Stimulated activated CD4-positive, alpha-beta T cell treated with anti-CD3 and anti-CD28 coated beads, Interleukin-4, amount 100 ng/mL, for 24 hours (primary cell): ENCODE measurements at regions not wholly inside any gene's neighbourhood (a gene's known extent, or its start where the extent isn't known, plus 50 kb on each side); places are given as distances from the start of the nearest gene placed in this dataset.
A peak's percentile ranks its signal among the peaks of the same experiment; 100 is the strongest.

ENCODE experiments used
- DNase-seq: peaks from one replicate; pipeline ENCODE4 v3.0.0-alpha.2; 2020

- no peak for DNase-seq
Measured at GRCh38 chr15:38046257-38047051, 112.0 kb downstream of the TMCO5A start.

GRCh38 chr15:38048001-38048455 is 113.6 kb downstream of the TMCO5A start:
- no peak for DNase-seq

DNA sequence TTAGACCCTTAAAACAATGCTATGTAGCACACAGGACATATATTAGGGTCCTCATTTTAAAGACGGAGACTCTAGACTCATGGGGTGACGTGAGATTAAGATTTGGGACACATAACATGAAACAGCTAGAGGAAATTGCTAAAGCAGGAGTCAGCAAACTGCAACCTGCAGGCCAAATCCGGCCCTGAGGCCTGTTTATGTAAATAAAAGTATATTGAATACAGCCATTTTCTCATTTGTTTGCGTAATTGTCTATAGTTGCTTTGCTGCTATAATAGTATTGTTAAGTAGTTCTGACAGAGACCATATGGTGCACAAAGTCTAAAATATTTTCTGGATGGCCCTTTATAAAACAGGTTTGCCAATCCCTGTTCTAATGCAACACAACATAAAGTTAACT is 115.5 kb downstream of the TMCO5A start:
- DNase-seq = no peak

DNA sequence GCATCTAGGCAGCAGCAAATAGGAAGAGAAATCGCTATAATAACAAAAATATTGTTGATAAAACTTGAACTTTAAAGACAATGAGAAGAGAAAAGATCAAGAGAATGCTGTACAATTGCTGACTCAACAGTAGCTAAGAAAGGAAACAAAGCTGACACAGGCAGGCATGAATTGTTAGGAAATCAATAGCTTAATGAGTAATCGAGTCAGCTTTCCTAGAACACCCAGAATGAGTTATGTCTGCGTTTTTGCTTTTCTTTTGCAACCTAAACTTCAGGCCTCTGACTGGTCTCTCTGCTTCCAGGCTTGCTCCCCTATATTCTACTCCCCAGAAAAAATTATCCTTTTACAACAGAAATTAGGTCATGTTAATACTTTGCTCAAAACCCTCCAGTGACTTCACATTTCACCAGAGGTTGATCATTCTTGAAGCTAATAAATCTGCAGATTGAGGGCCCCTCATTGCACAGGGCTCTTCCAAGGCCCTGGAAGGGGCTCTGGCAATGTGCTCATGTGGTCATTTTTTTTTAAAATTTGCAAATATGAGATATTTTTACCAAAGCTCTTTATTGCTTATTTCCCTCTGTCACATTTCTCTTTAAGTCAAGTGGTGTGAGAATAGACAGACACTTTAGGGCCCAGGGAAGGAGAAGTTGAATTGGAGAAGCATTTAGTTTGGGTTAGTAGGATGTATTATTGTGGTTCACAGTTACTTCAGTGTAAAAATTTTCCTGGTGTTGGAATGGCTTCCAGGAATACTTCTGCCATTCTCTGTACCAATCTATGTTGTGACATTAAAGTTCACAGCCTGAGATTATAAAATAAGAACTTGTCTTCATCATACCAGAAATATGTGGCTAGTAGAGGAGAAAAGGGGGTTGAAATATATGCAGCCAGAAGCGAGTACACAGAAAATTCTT is 116.3 kb downstream of the TMCO5A start:
- DNase-seq = no peak

- no peak for DNase-seq
Measured at GRCh38 chr15:38053205-38053604, 118.8 kb downstream of the TMCO5A start.

GRCh38 chr15:38053776-38054175 is 119.3 kb downstream of the TMCO5A start:
- DNase-seq = no peak

- no peak for DNase-seq
Measured at GRCh38 chr15:38054488-38054887, 120.0 kb downstream of the TMCO5A start.

DNA sequence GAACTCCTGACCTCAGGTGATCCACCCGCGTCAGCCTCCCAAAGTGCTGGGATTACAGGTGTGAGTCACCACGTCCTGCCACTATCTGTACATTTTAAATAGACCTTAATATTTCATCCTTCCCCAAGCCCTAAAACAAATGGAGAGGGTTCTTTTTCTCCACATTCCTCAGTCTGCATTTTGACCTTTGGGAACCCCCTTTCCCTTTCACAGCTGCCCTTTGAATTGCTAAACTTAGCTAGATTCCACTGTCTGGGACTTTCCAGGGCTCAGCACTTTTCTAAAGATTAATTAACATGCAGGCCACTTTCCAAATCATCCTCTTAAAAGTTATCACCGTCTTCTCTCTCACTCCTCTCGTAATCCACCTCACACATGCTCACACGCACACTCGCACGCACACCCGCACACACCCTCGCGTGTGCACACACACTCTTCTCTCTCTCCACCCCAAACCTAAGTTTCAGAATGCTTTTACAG is 124.2 kb downstream of the TMCO5A start:
- DNase-seq = no peak

- no peak for DNase-seq
Measured at GRCh38 chr15:38059665-38060064, 125.2 kb downstream of the TMCO5A start.

DNA sequence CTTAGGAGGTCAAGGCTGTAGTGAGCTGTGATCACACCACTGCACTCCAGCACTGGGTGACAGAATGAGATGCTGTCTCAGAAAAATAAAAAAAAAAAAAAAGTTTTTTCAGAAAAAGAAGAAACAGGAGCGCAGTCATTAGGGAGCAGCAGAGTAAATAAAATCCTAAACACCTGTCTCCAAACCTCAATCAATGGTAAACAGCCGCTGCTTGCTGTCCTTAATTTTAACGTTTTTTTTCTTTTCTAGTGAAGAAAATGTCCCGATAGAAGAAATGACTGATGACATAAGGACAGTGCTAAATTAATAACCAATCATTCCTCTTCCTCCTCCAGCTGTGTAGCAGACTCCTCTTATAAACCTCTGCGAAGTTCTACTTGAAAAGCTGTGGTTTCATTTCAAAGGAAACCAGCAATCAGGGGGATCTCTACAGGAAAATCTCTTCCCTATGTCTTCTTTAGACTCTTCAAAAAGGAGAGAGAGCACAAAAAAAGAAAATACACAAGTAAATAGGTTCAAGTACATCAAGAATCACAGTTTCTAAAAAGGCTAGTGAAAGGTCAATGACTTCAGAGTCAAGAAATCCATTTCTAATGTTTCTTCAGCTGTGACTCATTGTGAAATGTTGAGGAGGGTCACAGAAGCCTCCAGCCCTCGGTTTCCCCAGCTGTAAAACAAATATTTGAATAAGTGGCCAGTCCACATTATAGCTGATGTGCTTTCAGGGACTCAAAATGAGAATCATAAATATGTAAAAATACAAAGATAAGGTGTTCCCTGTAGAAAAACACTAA is 127.6 kb downstream of the TMCO5A start:
- DNase-seq = no peak

GRCh38 chr15:38062696-38063095 is 128.3 kb downstream of the TMCO5A start:
- no peak for DNase-seq

DNA sequence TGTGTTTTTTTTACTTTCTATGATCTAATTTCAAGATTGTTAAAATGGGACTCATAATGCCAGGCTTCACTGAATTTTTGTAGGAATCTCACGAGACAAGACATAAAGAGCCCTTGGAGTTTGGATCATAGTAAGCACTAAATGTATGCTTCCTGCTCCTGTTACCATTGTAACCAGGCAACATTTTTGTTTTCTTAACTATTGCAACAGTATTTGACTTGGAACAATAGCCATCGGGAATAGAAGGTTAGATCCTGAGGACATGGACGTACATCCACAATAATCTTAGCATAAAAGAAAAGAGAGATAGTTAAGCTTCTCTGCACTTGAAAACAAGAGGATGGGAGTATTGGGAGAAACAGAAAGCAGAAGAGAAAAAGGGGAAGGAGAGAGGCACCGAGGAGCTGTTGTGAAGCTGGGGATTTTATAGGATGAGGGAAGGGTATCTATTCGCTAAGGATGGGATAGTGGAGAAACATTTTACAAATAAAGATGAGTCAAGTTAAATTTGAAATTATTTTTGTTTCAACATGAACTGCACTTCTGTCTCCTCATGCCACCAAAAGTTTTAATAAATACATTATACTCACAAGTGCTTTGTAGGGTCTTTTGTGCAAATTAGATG is 131.4 kb downstream of the TMCO5A start:
- DNase-seq = no peak

GRCh38 chr15:38066612-38067011 is 132.2 kb downstream of the TMCO5A start:
- DNase-seq = no peak

DNA sequence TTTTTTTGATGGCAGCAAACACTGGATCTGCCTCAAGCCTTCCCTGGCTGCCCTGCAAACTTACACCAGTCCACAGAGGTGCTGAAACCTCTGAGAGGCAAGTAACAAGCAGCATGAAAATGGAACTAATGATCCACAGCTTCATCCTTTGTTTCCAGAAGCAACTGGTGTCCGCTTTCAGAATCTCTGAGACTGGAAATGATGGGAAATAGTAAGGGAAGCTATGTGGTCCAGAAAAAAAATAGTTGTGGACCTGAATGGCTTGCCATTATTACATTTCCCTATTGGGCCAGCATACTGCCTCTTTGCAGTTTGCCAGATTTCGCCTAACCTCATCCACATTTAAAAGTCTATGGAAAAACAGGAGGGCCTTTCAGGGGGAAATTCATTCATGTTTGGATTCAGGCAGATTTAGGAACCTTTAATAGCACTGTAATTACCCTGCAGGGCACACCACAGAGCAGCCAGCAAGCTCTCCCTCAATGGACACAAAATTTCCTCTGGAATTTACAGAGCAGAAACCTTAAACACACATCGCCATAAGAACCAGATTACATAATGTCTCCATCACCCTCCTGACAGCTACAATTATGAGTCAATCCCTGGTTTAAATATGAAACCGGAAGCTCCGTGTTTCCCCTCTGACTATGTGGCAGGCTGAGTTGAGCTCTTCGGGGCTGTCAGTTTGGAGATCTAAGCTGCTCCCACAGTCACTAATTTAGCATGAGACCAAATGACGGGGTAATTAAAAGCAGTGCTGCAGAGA is 134.4 kb downstream of the TMCO5A start:
- peak; percentile 25 for DNase-seq

GRCh38 chr15:38069511-38070011 is 135.1 kb downstream of the TMCO5A start:
- DNase-seq = no peak

DNA sequence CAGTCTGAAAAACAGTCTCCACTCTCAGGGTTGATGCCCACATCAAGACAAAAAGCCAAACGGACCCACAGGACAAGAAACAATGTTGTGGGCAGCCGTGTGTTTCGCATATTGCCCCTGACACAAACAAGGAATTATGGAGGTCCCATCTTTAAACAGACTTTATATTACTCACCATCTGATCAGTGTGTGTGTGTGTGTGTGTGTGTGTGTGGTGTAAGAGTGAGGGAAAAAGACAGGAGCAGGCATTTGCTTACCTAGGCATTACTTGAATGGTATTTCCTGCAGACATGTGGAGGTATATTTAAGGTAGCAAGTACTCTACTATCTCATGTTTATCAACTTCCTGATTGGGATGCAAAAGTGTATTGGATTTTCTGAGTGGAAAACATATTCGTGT is 136.3 kb downstream of the TMCO5A start:
- DNase-seq = no peak

DNA sequence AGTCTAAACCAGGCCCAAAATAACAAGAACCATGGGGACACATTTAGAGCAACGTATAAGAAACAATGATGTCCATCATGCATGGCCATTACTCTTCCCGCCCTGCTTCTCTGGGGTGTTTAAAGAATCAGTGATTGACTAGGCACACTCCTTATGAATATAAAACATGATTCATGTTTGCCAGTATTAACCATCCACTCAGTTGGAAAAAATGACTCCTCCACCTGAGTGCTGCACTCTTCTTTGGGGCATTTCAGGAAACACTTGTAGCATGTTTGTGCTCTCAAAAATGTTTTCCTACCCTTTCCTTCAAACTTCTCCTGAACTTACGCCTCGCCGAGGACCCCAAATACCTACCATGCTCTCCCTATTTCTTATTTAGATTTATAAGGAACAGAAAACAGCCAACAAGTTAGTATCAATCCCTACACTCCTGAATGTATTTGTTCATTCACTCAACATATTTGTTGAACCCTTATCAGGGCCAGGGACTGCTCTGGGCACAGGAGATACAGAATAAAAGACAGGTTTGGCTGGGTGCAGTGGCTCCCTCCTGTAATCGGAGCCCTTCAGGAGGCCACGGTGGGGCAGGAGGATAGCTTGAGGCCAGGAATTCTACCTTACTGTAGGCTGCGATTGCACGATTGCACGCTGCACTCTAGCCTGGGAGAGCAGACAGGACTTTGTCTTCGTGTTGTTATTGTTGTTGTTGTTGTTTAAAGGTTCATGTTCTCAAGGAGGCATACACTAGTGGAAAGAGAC is 137.0 kb downstream of the TMCO5A start:
- DNase-seq = no peak

DNA sequence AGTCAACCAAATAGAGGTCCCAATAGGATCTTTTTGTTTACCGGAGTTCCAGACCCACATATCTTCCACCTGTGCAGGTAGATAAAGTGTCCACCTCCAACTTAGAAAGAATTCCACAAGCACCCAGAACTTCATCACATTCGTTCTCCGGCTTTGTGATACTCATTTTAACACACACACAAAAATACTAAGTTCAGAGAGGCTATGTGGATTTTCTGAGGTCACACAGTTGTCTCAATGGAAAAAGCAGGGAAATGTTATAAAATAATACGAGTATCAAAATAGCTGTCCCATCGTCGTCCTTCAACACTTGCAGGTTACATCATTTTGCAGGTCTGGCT is 137.5 kb downstream of the TMCO5A start:
- no peak for DNase-seq

DNA sequence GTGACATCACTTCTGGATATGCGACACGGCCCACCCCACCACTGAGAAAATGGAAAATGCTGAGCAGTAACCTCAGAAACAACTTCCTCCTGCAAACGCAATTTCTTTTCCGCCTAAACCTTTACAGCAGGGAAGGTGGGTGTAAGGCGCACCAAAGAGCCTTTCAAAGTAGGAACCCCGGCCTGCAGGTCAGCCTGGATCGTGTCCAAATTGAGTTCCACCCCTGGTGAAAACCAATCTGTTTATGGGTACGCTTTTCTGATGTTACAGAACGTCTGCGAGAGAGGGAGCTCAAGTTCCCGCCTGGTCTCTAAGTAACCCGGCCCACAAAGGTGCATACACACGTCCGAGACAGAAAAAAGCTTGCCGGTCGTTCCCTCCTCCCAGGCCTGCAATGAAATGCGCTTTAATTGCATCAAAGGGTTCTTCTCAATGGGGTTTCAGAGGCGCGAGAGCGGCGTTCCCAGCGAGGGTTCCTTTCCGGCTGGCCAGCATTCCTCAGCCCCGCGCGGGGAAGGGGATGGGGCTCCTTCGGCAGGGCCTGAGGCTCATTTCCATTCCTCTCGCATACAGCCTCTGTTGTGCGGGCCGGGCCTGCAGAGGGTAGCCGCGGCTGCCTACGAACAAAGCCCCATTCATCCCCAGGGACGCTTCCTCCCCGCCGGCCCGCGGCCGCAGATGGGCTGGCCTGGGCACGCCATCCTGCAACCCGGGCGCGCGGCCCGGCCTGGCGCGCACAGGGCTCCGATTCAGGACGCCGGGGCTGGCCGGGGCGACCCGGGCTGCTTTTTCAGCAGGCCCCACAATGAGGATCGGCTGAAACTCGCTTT is 138.1 kb downstream of the TMCO5A start:
- no peak for DNase-seq
